M059J (cell line): ENCODE measurements at regions not wholly inside any gene's neighbourhood (a gene's known extent, or its start where the extent isn't known, plus 50 kb on each side); places are given as distances from the start of the nearest gene placed in this dataset.
"Not testable (repeated sequence)": the region's sequence is repeated elsewhere in the genome, so short reads cannot be mapped to it uniquely, and the experiment has no call there.

Source experiments
- DNase-seq: peaks from one replicate; pipeline ENCODE4 v3.0.0-alpha.2; 2012; ENCODE audit warnings: low read depth

- no peak for DNase-seq
Observed at GRCh38 chr18:76307293-76307690, 187.8 kb downstream of the ZNF516 start.

GRCh38 chr18:76306685-76307292 is 188.3 kb downstream of the ZNF516 start:
- DNase-seq = no peak

GRCh38 chr18:76285866-76286265 is 209.2 kb downstream of the ZNF516 start:
- no peak for DNase-seq

DNA sequence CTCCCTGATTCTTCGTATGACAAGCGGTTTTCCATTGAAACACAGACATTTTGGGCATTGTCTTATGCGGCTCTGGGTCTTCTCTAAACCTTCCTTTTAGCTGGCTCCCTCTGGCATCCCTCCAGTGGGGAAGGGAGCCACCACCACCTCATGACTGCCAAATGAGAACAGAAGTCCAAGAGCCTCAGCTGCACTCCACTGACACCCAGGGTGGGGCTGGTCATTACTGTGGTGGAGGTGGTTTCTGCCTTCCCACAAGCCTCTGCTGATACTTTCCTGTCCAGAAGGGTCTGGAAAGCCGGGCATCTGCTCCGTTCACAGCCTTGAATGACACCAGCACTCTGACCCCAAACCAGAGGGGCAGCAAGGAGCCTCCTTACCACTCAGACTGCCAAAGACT is 213.5 kb downstream of the ZNF516 start:
- DNase-seq = no peak

DNA sequence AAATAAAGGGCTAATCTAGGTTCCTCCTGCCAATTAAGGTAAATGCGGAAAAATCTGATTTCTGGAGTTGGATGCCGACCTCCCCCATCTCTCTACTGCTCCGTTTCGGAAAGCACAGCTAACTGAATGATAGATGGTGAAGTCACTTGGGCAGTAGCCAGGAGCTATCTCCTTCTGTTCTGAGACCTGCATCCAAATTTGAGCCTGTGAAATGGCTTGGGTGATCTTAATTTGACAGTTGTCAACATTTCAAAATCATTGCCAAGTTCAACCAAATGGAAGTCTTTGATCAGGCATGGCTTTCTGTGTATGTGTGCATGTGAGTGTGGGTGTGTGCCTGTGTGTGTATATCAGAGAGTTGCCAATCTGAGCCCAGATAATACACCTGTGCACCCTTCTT is 217.2 kb downstream of the ZNF516 start:
- DNase-seq = no peak

DNA sequence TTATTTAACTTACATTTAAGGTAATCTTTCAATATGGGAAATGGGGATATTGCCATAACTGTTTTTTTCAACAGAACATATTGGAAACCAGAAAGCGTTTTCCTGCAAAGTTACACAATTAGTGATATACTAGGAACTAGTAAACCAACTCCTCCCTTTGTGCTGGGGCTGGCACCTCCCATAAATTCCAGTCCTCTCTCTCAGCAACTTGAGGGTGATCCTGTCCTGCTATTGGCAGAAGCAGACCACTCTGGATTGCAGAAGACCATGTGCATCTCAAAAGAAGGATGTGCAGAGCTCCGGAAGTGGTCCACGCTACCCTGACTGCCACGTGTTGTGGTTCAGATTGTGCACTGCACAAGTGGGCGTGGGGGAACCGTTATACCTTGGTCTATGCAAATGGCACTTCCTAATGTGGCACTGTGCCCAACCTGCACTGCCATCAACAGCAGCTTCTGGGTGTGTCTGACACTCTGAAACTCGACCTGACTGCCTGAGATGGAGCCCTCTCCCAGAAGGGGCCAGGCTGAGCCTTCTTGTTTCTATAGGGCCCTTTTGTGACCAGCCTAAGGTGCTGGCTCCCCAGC is 219.2 kb downstream of the ZNF516 start:
- DNase-seq = no peak

- no peak for DNase-seq
Observed at GRCh38 chr18:76274468-76275289, 220.4 kb downstream of the ZNF516 start.

GRCh38 chr18:76273956-76274355 is 221.1 kb downstream of the ZNF516 start:
- DNase-seq = no peak

GRCh38 chr18:76273036-76273545 is 222.0 kb downstream of the ZNF516 start:
- no peak for DNase-seq

GRCh38 chr18:76267423-76267822 is 227.6 kb downstream of the ZNF516 start:
- not testable (repeated sequence) for DNase-seq

DNA sequence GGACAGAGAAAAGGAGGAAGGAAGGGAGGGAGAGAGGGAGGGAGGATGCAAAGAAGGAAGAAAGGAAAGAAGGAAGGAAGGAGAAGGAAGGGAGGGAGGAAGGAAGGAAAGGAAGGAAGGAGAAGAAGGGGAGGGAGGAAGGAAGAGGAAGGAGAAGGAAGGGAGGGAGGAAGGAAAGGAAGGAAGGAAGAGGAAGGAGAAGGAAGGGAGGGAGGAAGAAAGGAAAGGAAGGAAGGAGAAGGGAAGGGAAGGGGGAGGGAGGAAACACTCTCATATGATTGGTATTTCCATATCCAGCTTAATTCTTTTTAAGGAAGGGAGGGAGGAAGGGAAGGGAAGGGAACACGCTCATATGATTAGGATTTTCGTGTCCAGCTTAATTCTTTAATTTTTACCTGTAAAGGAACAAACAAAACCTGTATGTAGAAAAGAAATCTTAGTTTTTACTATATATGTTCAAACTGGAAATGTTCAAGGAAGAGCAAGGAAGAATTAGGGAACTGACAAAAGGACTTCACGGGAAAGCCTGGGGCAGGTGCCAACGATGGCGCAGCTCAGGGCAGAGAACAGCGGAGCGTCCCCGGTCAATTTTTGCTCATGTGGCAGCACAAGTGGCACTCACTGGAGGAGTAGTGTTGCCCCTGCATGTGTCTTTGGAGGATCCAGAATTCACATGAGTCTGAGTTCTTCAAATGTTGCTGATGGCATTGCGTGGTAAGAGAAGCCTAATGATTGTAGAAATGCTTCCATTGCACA is 228.6 kb downstream of the ZNF516 start:
- DNase-seq = no peak

- DNase-seq = no peak
Observed at GRCh38 chr18:76265497-76266235, 229.4 kb downstream of the ZNF516 start.

- no peak for DNase-seq
Observed at GRCh38 chr18:76264876-76265250, 230.2 kb downstream of the ZNF516 start.

- no peak for DNase-seq
Observed at GRCh38 chr18:76264198-76264875, 230.7 kb downstream of the ZNF516 start.

DNA sequence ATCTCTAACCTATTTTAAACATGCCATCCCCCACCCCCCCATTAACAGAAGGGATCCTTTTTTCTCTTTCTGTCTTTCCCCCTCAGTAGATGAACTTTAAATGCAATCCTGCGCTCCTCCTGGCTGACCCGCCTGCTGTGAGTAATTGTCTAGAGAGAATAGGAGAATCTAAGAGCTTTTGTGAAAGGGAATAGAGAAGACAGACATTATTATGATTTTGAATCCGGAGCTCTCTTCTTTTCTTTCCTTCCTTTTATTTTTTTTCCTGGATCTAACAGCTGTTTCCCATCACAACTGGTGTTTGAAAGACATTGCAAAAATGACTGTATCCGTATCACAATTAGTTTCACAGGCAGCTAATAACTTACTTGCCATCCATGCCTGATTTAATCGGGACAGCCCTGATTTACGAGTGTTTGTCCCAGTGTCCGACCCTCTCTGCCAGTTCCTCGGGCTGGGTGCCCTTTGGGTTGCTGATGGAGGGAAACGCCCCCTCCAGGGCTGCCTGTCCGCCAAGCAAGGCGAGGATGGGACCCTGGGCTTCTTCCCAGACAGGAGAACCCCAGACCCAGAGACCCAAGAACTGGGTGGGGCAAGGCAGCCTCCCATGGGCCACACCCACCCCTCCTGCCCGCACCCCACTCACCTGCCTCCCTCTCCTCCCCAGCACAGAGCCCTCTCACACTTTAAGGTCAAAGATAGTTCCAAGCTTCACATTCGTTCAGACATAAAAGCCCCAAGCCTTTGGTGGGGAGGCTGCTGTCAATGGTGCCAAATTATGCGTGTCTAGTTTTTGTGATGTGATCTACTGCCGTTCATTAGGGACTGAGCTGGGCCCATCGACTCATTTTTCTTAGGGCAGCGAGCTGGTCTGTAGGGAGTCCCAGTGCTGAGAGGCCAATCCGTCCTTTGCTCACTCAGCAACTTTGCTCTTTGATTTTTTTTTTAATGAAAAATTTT is 231.7 kb downstream of the ZNF516 start:
- no peak for DNase-seq

DNA sequence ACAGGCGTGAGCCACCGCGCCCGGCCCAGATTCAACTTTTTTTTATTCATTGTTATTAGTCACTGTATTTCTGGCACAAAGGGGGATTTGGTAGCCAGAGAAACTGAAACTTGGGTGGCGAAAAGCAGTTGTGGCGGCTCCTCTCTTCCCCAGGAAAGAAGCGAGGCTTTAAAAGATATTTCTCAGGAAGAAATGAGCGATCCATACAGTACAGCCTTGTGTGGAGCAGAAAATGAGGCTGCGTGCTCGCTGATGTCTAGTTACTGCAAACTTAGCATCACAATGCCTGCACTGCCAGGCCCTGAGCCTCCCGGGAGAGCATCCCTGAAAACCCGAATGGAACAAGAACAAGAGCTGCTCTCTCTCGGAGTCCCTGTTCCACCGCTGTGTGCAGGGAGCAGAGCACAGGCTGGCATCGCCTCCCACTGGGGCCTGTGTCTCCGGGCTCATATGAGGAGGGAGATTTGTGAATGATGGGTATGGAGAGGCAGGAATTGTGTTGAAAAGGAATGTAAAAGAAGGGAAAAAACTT is 234.0 kb downstream of the ZNF516 start:
- no peak for DNase-seq

GRCh38 chr18:76259711-76260110 is 235.3 kb downstream of the ZNF516 start:
- DNase-seq = no peak

GRCh38 chr18:76259096-76259495 is 235.9 kb downstream of the ZNF516 start:
- no peak for DNase-seq

GRCh38 chr18:76258209-76258608 is 236.8 kb downstream of the ZNF516 start:
- no peak for DNase-seq
